Astrocyte (in vitro differentiated cells and primary cell): ENCODE measurements at regions not wholly inside any gene's neighbourhood (a gene's known extent, or its start where the extent isn't known, plus 50 kb on each side); places are given as distances from the start of the nearest gene placed in this dataset.
"Not testable (repeated sequence)": the region's sequence is repeated elsewhere in the genome, so short reads cannot be mapped to it uniquely, and the experiment has no call there.

Source experiments
- DNase-seq: peaks from one replicate; pipeline ENCODE4 v3.0.0-alpha.2; 2010; ENCODE audit warnings: low read depth
- FAIRE-seq: peaks from 2 replicates; lab custom pipeline; 2011; peaks lifted over from hg19 to GRCh38; lab: Jason Lieb, UNC
- H2AFZ ChIP-seq: 2 replicates; pipeline ENCODE4 v1.6.0; 2012; ENCODE audit warnings: low read depth, low read length, inconsistent platforms
- H3K27ac ChIP-seq: 2 replicates; pipeline ENCODE4 v1.5.1; 2011; ENCODE audit warnings: low read depth, low read length, inconsistent platforms
- H3K27me3 ChIP-seq: 2 replicates; pipeline ENCODE4 v1.6.0; 2011; ENCODE audit warnings: low read length, inconsistent platforms; ENCODE audit not compliant: insufficient read depth
- H3K36me3 ChIP-seq: 2 replicates; pipeline ENCODE4 v1.5.1; 2011; ENCODE audit warnings: low read length, inconsistent platforms; ENCODE audit not compliant: insufficient read depth
- H3K4me1 ChIP-seq: 2 replicates; pipeline ENCODE4 v1.5.1; 2011; ENCODE audit warnings: low read length, inconsistent platforms; ENCODE audit not compliant: insufficient read depth
- H3K4me2 ChIP-seq: 2 replicates; pipeline ENCODE4 v1.6.0; 2012; ENCODE audit warnings: low read length, inconsistent platforms
- H3K4me3 ChIP-seq: 2 replicates; pipeline ENCODE4 v1.5.1; 2011; ENCODE audit warnings: low read depth, mild to moderate bottlenecking, low read length, inconsistent platforms; ENCODE audit not compliant: insufficient read depth
- H3K79me2 ChIP-seq: 2 replicates; pipeline ENCODE4 v1.6.0; 2012; ENCODE audit warnings: mild to moderate bottlenecking, low read length, inconsistent platforms; ENCODE audit not compliant: insufficient read depth
- H3K9ac ChIP-seq: 2 replicates; pipeline ENCODE4 v1.6.0; 2012; ENCODE audit warnings: mild to moderate bottlenecking, low read length, inconsistent platforms
- H3K9me3 ChIP-seq: 2 replicates; pipeline ENCODE4 v1.5.1; 2012; ENCODE audit warnings: low read depth, mild to moderate bottlenecking, low read length, inconsistent platforms; ENCODE audit not compliant: insufficient read depth
- H4K20me1 ChIP-seq: 2 replicates; pipeline ENCODE4 v1.6.0; 2012; ENCODE audit warnings: low read length, inconsistent platforms; ENCODE audit not compliant: insufficient read depth
- H3K27ac Mint-ChIP-seq: one replicate; pipeline ENCODE4 v1.8.0; 2021; ENCODE audit warnings: mild to moderate bottlenecking, mixed read lengths; ENCODE audit not compliant: unreplicated experiment
- H3K27me3 Mint-ChIP-seq: one replicate; pipeline ENCODE4 v1.8.0; 2021; ENCODE audit warnings: low read depth, mixed read lengths; ENCODE audit not compliant: unreplicated experiment
- H3K36me3 Mint-ChIP-seq: one replicate; pipeline ENCODE4 v1.8.0; 2021; ENCODE audit warnings: low read depth, mixed read lengths; ENCODE audit not compliant: unreplicated experiment
- H3K4me1 Mint-ChIP-seq: one replicate; pipeline ENCODE4 v1.8.0; 2021; ENCODE audit warnings: low read depth, mixed read lengths; ENCODE audit not compliant: unreplicated experiment
- H3K4me3 Mint-ChIP-seq: one replicate; pipeline ENCODE4 v1.8.0; 2021; ENCODE audit warnings: mild to moderate bottlenecking, moderate library complexity, mixed read lengths; ENCODE audit not compliant: unreplicated experiment
- H3K9me3 Mint-ChIP-seq: one replicate; pipeline ENCODE4 v1.8.0; 2021; ENCODE audit warnings: mild to moderate bottlenecking, mixed read lengths; ENCODE audit not compliant: unreplicated experiment
- EZH2 ChIP-seq: IDR thresholded peaks from 2 replicates; pipeline ENCODE4 v1.6.1; 2012; ENCODE audit warnings: mild to moderate bottlenecking, low read length, inconsistent platforms; ENCODE audit not compliant: insufficient read depth
- TF ChIP-seq, protein P1 (sequence below): IDR thresholded peaks from 2 replicates; pipeline ENCODE4 v1.5.1; 2011; ENCODE audit warnings: low read depth, mild to moderate bottlenecking, inconsistent platforms, low read length, moderate library complexity; ENCODE audit not compliant: insufficient read depth

- Histone ChIP-seq H3K79me2 (no peaks in the 10 kb centered on the region), H3K36me3 (no peaks in the 10 kb centered on the region), H3K9me3 (no peaks in the 10 kb centered on the region), H3K4me3 (no peak overlapping the region), H2AFZ (no peak overlapping the region), H3K27me3 (no peaks in the 10 kb centered on the region), H3K4me1 (no peaks in the 10 kb centered on the region), H3K9ac (no peak overlapping the region), H3K27ac (no peak overlapping the region), H4K20me1 (no peaks in the 10 kb centered on the region), H3K4me2 (no peak overlapping the region)
- Mint-ChIP-seq H3K27ac (no peak overlapping the region), H3K4me3 (no peak overlapping the region), H3K4me1 (no peaks in the 10 kb centered on the region), H3K36me3 (no peaks in the 10 kb centered on the region), H3K27me3 (no peaks in the 10 kb centered on the region), H3K9me3 (no peaks in the 10 kb centered on the region)
- no peak for DNase-seq
- FAIRE-seq = no peak
- no peak for TF ChIP-seq EZH2
- TF ChIP-seq, protein P1, sequence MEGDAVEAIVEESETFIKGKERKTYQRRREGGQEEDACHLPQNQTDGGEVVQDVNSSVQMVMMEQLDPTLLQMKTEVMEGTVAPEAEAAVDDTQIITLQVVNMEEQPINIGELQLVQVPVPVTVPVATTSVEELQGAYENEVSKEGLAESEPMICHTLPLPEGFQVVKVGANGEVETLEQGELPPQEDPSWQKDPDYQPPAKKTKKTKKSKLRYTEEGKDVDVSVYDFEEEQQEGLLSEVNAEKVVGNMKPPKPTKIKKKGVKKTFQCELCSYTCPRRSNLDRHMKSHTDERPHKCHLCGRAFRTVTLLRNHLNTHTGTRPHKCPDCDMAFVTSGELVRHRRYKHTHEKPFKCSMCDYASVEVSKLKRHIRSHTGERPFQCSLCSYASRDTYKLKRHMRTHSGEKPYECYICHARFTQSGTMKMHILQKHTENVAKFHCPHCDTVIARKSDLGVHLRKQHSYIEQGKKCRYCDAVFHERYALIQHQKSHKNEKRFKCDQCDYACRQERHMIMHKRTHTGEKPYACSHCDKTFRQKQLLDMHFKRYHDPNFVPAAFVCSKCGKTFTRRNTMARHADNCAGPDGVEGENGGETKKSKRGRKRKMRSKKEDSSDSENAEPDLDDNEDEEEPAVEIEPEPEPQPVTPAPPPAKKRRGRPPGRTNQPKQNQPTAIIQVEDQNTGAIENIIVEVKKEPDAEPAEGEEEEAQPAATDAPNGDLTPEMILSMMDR = no peak
Observed at GRCh38 chr4:23412701-23413100, 477.1 kb downstream of the PPARGC1A start.

DNA sequence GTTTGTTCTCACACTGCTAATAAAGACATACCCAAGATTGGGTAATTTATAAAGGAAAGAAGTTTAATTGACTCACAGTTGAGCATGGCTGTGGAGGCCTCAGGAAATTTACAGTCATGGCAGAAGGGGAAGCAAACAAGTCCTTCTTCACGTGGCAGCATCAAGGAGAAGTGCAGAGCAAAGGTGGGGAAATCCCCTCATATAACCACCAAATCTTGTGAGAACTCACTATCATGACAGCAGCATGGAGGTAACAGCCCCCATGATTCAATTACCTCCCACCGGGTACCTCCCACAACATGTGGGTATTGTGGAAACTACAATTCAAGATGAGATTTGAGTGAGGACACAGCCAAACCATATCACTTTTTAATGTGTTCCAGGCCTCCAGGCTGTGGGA, 480.9 kb downstream of the PPARGC1A start:
- not testable (repeated sequence) for H3K4me3 ChIP-seq, H3K4me3 Mint-ChIP-seq, H3K4me2 ChIP-seq, H3K9me3 Mint-ChIP-seq, H3K27ac ChIP-seq, H3K4me1 Mint-ChIP-seq, DNase-seq, H3K27ac Mint-ChIP-seq, H3K36me3 Mint-ChIP-seq, H3K36me3 ChIP-seq, H3K4me1 ChIP-seq, H4K20me1 ChIP-seq, H3K9me3 ChIP-seq, H3K27me3 Mint-ChIP-seq, H3K27me3 ChIP-seq, H3K79me2 ChIP-seq, H2AFZ ChIP-seq, FAIRE-seq, H3K9ac ChIP-seq

GRCh38 chr4:23401572-23401971, 488.3 kb downstream of the PPARGC1A start:
- no peaks in the 10 kb centered on the region for H3K27me3 ChIP-seq
- peaks cover 6% of the 10 kb centered on the region for H3K9me3 Mint-ChIP-seq
- H3K4me2 ChIP-seq = no peak overlapping the region
- no peak overlapping the region for H3K27ac ChIP-seq
- no peaks in the 10 kb centered on the region for H3K79me2 ChIP-seq
- no peak overlapping the region for H3K4me3 Mint-ChIP-seq
- FAIRE-seq (no peak), DNase-seq (peak; percentile 41)
- H3K4me1 Mint-ChIP-seq = peaks cover 2% of the 10 kb centered on the region
- no peak overlapping the region for H3K4me3 ChIP-seq
- no peaks in the 10 kb centered on the region for H3K9me3 ChIP-seq
- no peak overlapping the region for H3K27ac Mint-ChIP-seq
- H3K36me3 ChIP-seq = no peaks in the 10 kb centered on the region
- no peaks in the 10 kb centered on the region for H3K36me3 Mint-ChIP-seq
- H3K27me3 Mint-ChIP-seq = no peaks in the 10 kb centered on the region
- no peaks in the 10 kb centered on the region for H3K4me1 ChIP-seq
- H3K9ac ChIP-seq = no peak overlapping the region
- H2AFZ ChIP-seq = no peak overlapping the region
- TF ChIP-seq, protein P1 = no peak
- TF ChIP-seq EZH2 = no peak
- H4K20me1 ChIP-seq = no peaks in the 10 kb centered on the region
